ENCODE measurements at regions not wholly inside any gene's neighbourhood (a gene's known extent, or its start where the extent isn't known, plus 50 kb on each side); places are given as distances from the start of the nearest gene placed in this dataset.

- no peak; the same call in 1 of the 2 replicates for TF ChIP-seq SKIL (CRISPR knock-in tag; IDR thresholded peaks at IDR 0.05; ENCODE audit: borderline replicate concordance)
Measured at GRCh38 chr2:20539133-20539719, 92.4 kb downstream of the RHOB start (continued).

- Histone ChIP-seq H3K9me3 (ENCODE audit: low read length) (no peaks in the 10 kb centered on the region), H3K4me3 (replicated peaks in 1 of 3; ENCODE audit: insufficient read depth in 1 of 3, low read depth in 2 of 3, low read length in 3 of 3) (no peak overlapping the region), H3K36me3 (replicated peaks in 1 of 2; ENCODE audit: control insufficient read depth in 1 of 2, insufficient read depth in 2 of 2, low read length in 2 of 2) (no peaks in the 10 kb centered on the region), H3K9ac (ENCODE audit: insufficient read depth, low read depth, low read length) (peak overlapping the region; percentile 83), H2AFZ (ENCODE audit: low read length) (no peak overlapping the region), H3K27me3 (ENCODE audit: control insufficient read depth in 1 of 2, insufficient read depth in 2 of 2, low read length in 2 of 2) (no peaks in the 10 kb centered on the region), H3K4me2 (ENCODE audit: low read depth, low read length) (no peak overlapping the region), H3K79me2 (ENCODE audit: insufficient read depth, low read length) (no peaks in the 10 kb centered on the region), H3K27ac (ENCODE audit: extremely low read length, insufficient read depth, low read length) (peak overlapping the region; percentile 97), H3K4me1 (ENCODE audit: insufficient read depth, low read length) (peaks cover 74% of the 10 kb centered on the region), H4K20me1 (ENCODE audit: insufficient read depth, low read length) (no peaks in the 10 kb centered on the region)
- WGBS (ENCODE audit: low lambda C conversion rate), result 94% methylated on average over 23 of the region's 26 CpGs
- POLR2A ChIA-PET, result interaction anchor here (1.3 to 10.9 kb wide), 11 partner anchors 14 to 100 kb away, joined by 3 to 268 read pairs (median 21); partner anchors contain the start of gene RHOB
- no TSS peak for BruUV-seq (replicated peaks)
- FAIRE-seq (no peak), ATAC-seq (no peak), DNase-seq (ENCODE audit: low spot score) (no peak)
- in situ Hi-C loops (cut with HindIII; ENCODE audit: extremely low pct_ligation_motif_present, low pct_unique_long_range_greater_than_20kb), result loop anchor here (5.0 kb wide), 1 partner anchor 93 kb away; the partner anchor contains the start of gene RHOB
- intact Hi-C loops (cut with micrococcal nuclease; ENCODE audit: unreplicated experiment), result loop anchor here (1.0 to 5.0 kb wide), 2 partner anchors 39 to 48 kb away; no protein-coding TSS in a partner anchor
- CTCF ChIA-PET (ENCODE audit: low intra/inter-chr PET ratio, low total read pairs), result no interaction called here
- TF ChIP-seq AGO2 (optimal IDR thresholded peaks at IDR 0.05; ENCODE audit: low read depth, low read length) (peak; percentile 65), ZNF451 (CRISPR knock-in tag; IDR thresholded peaks at IDR 0.05) (peak; percentile 61; the same call in 1 of the 2 replicates), DNMT1 (CRISPR knock-in tag; IDR thresholded peaks at IDR 0.05) (peak; percentile 81; the same call in 1 of the 2 replicates), FOXP1 (IDR thresholded peaks at IDR 0.05) (no peak), FOXP1 (CRISPR knock-in tag; IDR thresholded peaks at IDR 0.05) (no peak), LBX2 (CRISPR knock-in tag; IDR thresholded peaks at IDR 0.05; ENCODE audit: borderline replicate concordance) (no peak), ZNF7 (CRISPR knock-in tag; IDR thresholded peaks at IDR 0.05) (no peak), PCBP1 (IDR thresholded peaks at IDR 0.05; ENCODE audit: borderline replicate concordance, low read depth, low read length) (no peak), ZFY (CRISPR knock-in tag; IDR thresholded peaks at IDR 0.05) (0 out of 2 replicates have a peak, but pooled peaks have one; percentile 32), HCFC1 (IDR thresholded peaks at IDR 0.05; ENCODE audit: low read depth, low read length) (no peak), ZNF839 (CRISPR knock-in tag; IDR thresholded peaks at IDR 0.05; ENCODE audit: borderline replicate concordance) (0 out of 2 replicates have a peak, but pooled peaks have one; percentile 29), SRSF1 (optimal IDR thresholded peaks at IDR 0.05; ENCODE audit: low read depth, low read length) (peak; percentile 15), ZNF337 (CRISPR knock-in tag; IDR thresholded peaks at IDR 0.05; ENCODE audit: borderline replicate concordance, low read depth) (no peak), TCF12 (IDR thresholded peaks at IDR 0.05) (no peak), TCF12 (CRISPR knock-in tag; IDR thresholded peaks at IDR 0.05) (no peak; the same call in 1 of the 2 replicates), ZNF225 (CRISPR knock-in tag; IDR thresholded peaks at IDR 0.05) (peak; percentile 22; the same call in 1 of the 2 replicates), ZNF441 (CRISPR knock-in tag; IDR thresholded peaks at IDR 0.05; ENCODE audit: borderline replicate concordance) (no peak), ZNF619 (CRISPR knock-in tag; IDR thresholded peaks at IDR 0.05) (no peak), GABPB1 (CRISPR knock-in tag; IDR thresholded peaks at IDR 0.05) (0 out of 2 replicates have a peak, but pooled peaks have one; percentile 12), CBFB (CRISPR knock-in tag; IDR thresholded peaks at IDR 0.05) (no peak), ZNF713 (CRISPR knock-in tag; IDR thresholded peaks at IDR 0.05) (no peak)
Measured at GRCh38 chr2:20539776-20540586, 93.1 kb downstream of the RHOB start.

All from HepG2 (cell line).